GM12873 (cell line): ENCODE measurements at regions not wholly inside any gene's neighbourhood (a gene's known extent, or its start where the extent isn't known, plus 50 kb on each side); places are given as distances from the start of the nearest gene placed in this dataset.

ENCODE experiments used
- TF ChIP-seq, protein P1 (sequence below): IDR thresholded peaks from 2 replicates; pipeline ENCODE4 v1.5.1; 2012; ENCODE audit warnings: low read depth, mild to moderate bottlenecking, moderate library complexity, low read length, control low read depth; ENCODE audit not compliant: insufficient read depth; ENCODE audit errors: missing control alignments

DNA sequence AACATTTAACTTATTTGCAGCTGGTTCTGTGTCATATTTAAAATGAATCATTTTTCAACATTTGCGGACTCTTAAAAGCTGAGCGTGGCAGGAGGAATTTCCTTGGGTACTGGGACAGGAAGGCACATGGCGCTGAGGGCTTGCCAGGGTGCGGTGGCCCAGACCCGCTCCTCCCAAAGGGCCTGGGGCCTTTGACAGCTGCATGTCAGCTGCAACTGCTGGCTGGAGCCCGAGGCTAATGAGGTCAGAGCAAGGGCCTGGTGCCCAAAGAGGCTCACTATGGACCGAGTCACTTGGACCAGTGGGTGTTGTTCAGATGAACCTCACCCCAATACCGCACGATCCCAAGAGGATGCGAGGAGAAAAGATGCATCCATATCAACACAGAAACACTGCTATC, 326.9 kb downstream of the CTTN start:
- TF ChIP-seq, protein P1, sequence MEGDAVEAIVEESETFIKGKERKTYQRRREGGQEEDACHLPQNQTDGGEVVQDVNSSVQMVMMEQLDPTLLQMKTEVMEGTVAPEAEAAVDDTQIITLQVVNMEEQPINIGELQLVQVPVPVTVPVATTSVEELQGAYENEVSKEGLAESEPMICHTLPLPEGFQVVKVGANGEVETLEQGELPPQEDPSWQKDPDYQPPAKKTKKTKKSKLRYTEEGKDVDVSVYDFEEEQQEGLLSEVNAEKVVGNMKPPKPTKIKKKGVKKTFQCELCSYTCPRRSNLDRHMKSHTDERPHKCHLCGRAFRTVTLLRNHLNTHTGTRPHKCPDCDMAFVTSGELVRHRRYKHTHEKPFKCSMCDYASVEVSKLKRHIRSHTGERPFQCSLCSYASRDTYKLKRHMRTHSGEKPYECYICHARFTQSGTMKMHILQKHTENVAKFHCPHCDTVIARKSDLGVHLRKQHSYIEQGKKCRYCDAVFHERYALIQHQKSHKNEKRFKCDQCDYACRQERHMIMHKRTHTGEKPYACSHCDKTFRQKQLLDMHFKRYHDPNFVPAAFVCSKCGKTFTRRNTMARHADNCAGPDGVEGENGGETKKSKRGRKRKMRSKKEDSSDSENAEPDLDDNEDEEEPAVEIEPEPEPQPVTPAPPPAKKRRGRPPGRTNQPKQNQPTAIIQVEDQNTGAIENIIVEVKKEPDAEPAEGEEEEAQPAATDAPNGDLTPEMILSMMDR = no peak

DNA sequence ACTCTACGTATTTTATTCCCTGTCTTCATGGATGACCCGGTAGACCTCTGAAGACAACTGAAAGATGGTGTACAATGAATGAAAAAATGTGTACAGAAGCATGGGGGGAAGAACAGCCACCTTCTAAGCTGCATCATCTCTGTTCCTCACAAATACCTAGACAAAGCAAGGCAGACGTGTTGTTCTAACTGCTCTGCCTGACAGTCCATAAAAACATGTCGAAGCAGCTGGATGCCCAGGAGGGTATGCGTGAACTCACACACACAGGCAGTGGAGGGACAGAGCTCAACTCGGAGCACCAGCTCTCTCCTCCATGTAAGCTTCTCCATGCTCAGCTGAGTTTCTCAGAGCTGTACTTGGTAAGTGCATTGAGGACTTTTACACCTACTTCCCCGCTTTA, 327.4 kb downstream of the CTTN start:
- TF ChIP-seq, protein P1 = no peak

DNA sequence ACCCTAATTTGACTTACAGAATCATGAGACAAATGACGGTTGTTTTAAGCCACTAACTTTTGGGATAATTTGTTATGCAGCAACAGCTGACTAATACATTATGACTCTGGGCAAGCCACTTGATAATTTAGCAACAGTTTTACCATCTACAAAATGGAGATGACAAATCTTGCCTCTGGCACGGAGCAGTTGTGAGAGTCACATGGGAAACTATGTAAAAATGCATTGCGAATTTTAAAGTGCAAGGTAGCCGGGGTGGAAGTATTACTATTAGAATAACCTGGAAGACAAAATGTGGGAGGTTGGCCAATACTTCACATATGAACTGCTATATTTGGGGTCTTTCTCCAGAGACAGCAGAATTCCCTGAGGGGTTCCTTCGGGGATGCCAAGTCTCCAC, 328.7 kb downstream of the CTTN start:
- TF ChIP-seq, protein P1 = no peak

DNA sequence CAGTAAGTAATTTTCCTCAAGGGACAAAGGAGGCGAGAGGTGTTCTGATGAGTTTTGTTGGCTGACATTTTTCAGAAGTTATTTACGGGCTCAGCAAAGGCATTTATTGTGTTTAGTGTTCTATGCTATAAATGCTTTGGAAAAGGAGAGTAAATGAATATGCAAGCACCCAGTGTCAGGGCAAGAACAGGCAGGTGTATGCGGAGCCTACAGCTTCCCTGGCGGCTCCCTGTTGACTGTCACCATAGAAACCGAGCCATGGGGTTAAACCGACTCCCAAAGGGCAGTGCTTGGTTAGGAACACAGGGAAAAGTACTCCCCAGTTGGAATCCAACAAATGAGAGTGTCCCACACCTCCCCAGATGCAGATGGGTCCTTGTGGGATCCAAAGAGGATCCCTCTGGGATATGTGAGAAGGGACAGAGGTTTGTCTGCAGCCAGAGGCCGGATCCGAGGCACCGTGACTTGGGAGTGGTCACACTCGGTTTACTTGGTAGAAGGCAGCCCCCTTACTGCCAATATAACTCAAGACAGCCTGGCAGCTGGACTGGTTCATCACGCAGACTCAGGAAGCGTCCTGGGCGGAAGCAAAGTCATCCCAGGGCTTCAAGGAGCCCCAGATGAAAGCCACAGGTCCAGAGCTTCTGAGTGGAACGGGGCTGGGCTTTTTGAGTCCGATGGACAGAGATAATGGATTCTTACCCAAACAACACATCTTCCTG, 329.7 kb downstream of the CTTN start:
- TF ChIP-seq, protein P1 = no peak

DNA sequence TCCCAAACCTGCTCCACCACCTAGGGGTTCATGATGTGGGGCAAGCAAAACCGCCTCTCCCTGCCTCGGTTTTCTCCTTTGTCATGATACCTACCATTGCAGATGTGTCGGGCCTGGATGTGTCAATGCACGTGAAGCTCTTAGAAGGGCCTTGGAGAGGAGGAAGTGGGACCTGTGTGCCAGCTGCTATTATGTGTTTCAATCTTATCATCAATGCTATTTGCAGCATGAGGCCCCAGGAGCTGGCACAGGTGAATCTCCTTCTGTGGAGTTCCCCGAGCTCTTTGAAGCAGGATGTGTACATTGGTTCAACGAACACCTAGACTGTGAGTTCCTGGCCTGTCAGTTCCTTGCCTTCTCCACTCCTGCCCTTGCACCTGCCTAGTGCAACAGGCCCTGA, 331.6 kb downstream of the CTTN start:
- TF ChIP-seq, protein P1 = no peak

DNA sequence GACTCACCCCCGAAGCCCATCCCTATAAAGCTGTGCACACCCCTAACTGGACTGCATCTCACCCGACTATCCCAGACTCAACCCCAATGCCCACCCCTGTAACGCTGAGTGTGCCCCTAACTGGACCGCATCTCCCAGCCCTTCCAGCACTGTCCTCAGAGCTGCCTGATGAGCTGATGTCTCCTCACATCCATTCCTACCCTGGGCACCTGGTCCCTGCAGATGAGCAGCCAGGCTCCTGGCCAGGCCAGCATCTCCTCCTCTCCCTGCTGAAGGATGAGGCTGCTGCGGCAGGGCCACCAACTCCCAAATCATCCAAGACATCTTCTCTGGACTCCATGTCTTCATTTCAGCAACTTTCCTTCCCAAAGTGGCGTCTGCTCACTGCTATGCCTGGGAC, 332.1 kb downstream of the CTTN start:
- TF ChIP-seq, protein P1 = no peak

DNA sequence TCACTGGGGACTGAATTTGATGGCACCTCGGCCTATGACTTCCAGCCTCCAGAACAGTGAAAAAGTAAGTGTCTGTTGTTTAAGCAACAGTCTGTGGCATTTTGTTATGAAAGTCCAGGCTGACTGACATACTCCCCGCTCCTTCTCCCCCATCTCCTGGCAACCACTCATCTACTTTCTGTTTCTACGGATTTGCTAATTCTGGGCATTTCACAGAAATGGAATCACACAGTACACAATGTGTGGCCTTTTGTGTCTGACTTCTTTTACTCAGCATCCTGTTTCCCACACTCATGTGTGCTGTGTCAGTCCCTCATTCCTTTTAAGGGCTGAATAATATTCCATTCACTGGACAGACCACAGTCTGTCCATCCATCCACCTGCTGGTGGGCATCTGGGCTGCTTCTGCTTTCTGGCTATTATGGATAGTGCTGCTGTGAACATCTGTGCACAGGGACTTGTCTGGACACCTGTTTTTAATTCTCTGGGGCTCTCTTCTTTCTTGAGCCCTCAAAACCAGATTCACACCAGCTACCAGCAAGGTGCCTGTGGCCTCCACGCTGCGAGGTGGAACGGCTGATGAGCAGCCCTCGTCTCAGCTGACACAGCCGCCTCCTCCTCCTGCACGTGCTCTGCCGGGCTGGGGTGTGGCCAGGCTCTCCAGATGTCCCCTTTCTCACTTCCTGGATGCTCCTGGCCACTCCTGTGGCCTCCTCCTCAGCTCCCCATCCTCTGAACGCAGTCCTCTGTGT, 333.1 kb downstream of the CTTN start:
- TF ChIP-seq, protein P1 = no peak
